Gastroesophageal sphincter (tissue), 3 donors: ENCODE measurements at regions not wholly inside any gene's neighbourhood (a gene's known extent, or its start where the extent isn't known, plus 50 kb on each side); places are given as distances from the start of the nearest gene placed in this dataset.

Experiments
- EP300 ChIP-seq: sonication (generic); formaldehyde crosslinking; IDR thresholded peaks from one replicate; pipeline ENCODE4 v1.6.1; 2017; ENCODE audit warnings: antibody characterized with exemption, mild to moderate bottlenecking
- TF ChIP-seq, protein P1 (sequence below), 4 experiments: fragments of 200-600 bp in 2 of 4; fragments of 450-650 bp in 2 of 4; sonication (generic) in 1 of 4; IDR thresholded peaks; one replicate each; pipeline ENCODE4 v1.5.1; 2017 to 2019; ENCODE audit warnings: antibody characterized with exemption in 4 of 4, mild to moderate bottlenecking in 2 of 4, moderate library complexity in 2 of 4

DNA sequence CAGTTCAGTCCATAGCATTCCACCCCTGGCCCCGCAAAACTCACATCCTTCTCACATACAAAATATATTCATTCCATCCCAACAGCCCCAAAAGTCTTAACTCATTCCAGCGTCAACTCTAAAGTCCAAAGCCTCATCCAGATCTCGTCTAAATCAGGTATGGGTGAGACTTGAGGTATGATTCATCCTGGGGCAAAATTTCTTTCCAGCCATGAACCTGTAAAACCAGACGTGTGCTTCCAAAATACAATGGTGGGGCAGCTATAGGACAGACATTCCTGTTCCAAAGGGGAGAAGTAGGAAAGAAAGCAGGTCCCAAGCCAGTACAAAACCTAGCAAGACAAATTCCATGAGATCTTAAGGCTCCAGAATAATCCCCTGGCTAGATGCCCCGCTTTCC, 76.9 kb downstream of the CLDN34 start:
- TF ChIP-seq, protein P1, sequence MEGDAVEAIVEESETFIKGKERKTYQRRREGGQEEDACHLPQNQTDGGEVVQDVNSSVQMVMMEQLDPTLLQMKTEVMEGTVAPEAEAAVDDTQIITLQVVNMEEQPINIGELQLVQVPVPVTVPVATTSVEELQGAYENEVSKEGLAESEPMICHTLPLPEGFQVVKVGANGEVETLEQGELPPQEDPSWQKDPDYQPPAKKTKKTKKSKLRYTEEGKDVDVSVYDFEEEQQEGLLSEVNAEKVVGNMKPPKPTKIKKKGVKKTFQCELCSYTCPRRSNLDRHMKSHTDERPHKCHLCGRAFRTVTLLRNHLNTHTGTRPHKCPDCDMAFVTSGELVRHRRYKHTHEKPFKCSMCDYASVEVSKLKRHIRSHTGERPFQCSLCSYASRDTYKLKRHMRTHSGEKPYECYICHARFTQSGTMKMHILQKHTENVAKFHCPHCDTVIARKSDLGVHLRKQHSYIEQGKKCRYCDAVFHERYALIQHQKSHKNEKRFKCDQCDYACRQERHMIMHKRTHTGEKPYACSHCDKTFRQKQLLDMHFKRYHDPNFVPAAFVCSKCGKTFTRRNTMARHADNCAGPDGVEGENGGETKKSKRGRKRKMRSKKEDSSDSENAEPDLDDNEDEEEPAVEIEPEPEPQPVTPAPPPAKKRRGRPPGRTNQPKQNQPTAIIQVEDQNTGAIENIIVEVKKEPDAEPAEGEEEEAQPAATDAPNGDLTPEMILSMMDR (IDR thresholded peaks at IDR 0.05), result no peak
- TF ChIP-seq EP300, result no peak
